ENCODE measurements at regions not wholly inside any gene's neighbourhood (a gene's known extent, or its start where the extent isn't known, plus 50 kb on each side); places are given as distances from the start of the nearest gene placed in this dataset.

GRCh38 chr5:179420476-179420875 lies 75.2 kb upstream of the ADAMTS2 start:
- no peaks in the 10 kb centered on the region for H3K36me3 ChIP-seq
- H3K9me3 ChIP-seq: no peaks in the 10 kb centered on the region
- no peak overlapping the region for H3K27ac ChIP-seq
- H3K4me1 ChIP-seq: no peaks in the 10 kb centered on the region
- 73 to 78% methylated on average over 7 of the region's 8 CpGs for WGBS, 2 donors (ENCODE audit: low coverage in 1 of 2)
- ATAC-seq: no peak
- peaks cover 47% of the 10 kb centered on the region for H3K27me3 ChIP-seq
- TF ChIP-seq EP300 (IDR thresholded peaks at IDR 0.05) (no peak), POLR2AphosphoS5 (IDR thresholded peaks at IDR 0.05) (no peak), POLR2A (IDR thresholded peaks at IDR 0.05) (no peak), CTCF (IDR thresholded peaks at IDR 0.05) (no peak)
- H3K4me3 ChIP-seq: no peak overlapping the region

- H3K27me3 ChIP-seq: peaks cover 59% of the 10 kb centered on the region
- H3K27ac ChIP-seq: no peak overlapping the region
- WGBS, 2 donors (ENCODE audit: low coverage in 1 of 2): 67% methylated on average over 4 to 11 of the region's 11 CpGs
- H3K36me3 ChIP-seq: no peaks in the 10 kb centered on the region
- TF ChIP-seq POLR2AphosphoS5 (IDR thresholded peaks at IDR 0.05) (no peak), CTCF (IDR thresholded peaks at IDR 0.05) (no peak), POLR2A (IDR thresholded peaks at IDR 0.05) (no peak), EP300 (IDR thresholded peaks at IDR 0.05) (no peak)
- H3K4me3 ChIP-seq: no peak overlapping the region
- no peak for ATAC-seq
- no peaks in the 10 kb centered on the region for H3K4me1 ChIP-seq
- H3K9me3 ChIP-seq: no peaks in the 10 kb centered on the region
Observed at GRCh38 chr5:179418972-179419371, 73.7 kb upstream of the ADAMTS2 start.

GRCh38 chr5:179417696-179418095 lies 72.4 kb upstream of the ADAMTS2 start:
- Histone ChIP-seq H3K36me3 (no peaks in the 10 kb centered on the region), H3K4me3 (no peak overlapping the region), H3K9me3 (no peaks in the 10 kb centered on the region), H3K27me3 (peaks cover 57% of the 10 kb centered on the region), H3K4me1 (no peaks in the 10 kb centered on the region), H3K27ac (no peak overlapping the region)
- ATAC-seq: no peak
- TF ChIP-seq POLR2A (IDR thresholded peaks at IDR 0.05) (no peak), CTCF (IDR thresholded peaks at IDR 0.05) (no peak), EP300 (IDR thresholded peaks at IDR 0.05) (no peak), POLR2AphosphoS5 (IDR thresholded peaks at IDR 0.05) (no peak)
- 60% methylated on average over 1 of the region's 5 CpGs; no CpG with 5 or more reads in 1 of the 2 donors for WGBS, 2 donors (ENCODE audit: low coverage in 1 of 2)

DNA sequence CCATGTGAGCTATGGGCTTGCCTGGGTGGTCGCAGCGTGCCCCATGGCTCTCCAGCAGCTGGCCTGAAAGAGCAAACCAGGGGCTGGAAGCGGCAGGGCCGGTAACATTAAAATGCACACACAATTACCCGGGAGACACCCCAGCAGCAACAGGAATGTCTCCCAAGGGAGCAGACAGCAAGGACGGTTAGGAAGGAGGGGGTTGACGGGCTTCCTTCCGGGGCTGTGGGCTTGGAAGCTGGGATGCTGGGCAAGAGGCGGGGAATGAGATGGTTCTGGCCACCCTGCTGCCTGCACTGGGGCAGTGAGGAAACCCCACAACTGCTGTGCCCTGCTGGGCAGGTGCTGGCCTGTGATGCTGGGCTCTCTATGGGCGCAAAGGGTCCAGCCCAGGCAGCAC lies 71.8 kb upstream of the ADAMTS2 start:
- Histone ChIP-seq H3K4me3 (no peak overlapping the region), H3K36me3 (no peaks in the 10 kb centered on the region), H3K27ac (no peak overlapping the region), H3K9me3 (no peaks in the 10 kb centered on the region), H3K27me3 (peaks cover 51% of the 10 kb centered on the region), H3K4me1 (no peaks in the 10 kb centered on the region)
- TF ChIP-seq CTCF (IDR thresholded peaks at IDR 0.05) (no peak), POLR2A (IDR thresholded peaks at IDR 0.05) (no peak), POLR2AphosphoS5 (IDR thresholded peaks at IDR 0.05) (no peak), EP300 (IDR thresholded peaks at IDR 0.05) (no peak)
- 10 to 48% methylated on average over 2 to 7 of the region's 10 CpGs for WGBS, 2 donors (ENCODE audit: low coverage in 1 of 2)
- no peak for ATAC-seq

DNA sequence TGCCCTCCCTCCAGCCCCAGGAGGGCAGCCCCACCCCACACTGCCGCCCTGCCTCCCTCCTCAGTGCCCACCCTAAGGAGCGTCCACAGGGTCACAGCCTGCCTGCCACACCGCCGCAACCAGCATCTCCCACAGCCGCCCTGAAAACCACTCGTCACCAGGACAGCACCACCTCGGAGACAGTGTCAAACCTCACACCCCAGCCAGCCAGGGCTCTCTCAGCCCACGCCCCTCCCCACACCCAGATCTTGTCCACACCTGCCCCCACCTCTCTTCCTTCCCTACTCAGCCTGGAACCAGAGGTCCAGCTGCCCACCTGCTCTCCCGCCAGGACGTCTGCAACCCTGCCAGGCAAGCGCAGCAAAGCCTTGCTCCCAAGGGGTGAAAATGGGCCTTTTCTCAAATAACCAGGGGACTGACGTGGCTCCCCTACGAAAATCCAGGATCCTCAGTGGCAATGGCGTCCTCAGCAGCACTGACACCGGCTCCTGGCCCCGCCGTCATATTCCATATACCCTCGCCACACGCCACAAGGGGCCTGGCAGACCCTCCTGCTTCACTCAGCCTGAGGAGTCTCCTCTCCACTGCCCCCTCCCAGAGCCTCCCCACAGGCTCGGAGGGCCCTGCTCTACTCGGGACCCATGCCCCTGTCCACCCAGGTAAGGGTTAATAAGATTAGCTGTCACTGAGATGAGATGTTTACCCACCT lies 71.0 kb upstream of the ADAMTS2 start:
- peaks cover 44% of the 10 kb centered on the region for H3K27me3 ChIP-seq
- H3K36me3 ChIP-seq: no peaks in the 10 kb centered on the region
- TF ChIP-seq EP300 (IDR thresholded peaks at IDR 0.05) (no peak), POLR2A (IDR thresholded peaks at IDR 0.05) (no peak), POLR2AphosphoS5 (IDR thresholded peaks at IDR 0.05) (no peak), CTCF (IDR thresholded peaks at IDR 0.05) (no peak)
- WGBS, 2 donors (ENCODE audit: low coverage in 1 of 2): 93% methylated on average over 3 of the region's 21 CpGs; no CpG with 5 or more reads in 1 of the 2 donors
- H3K9me3 ChIP-seq: no peaks in the 10 kb centered on the region
- H3K27ac ChIP-seq: no peak overlapping the region
- H3K4me1 ChIP-seq: no peaks in the 10 kb centered on the region
- ATAC-seq: no peak
- no peak overlapping the region for H3K4me3 ChIP-seq

All from gastroesophageal sphincter (tissue), 4 donors.